Activated T-cell treated with anti-CD3 and anti-CD28 coated beads, Interleukin-2, amount 50 U/mL, for 48 hours (primary cell): ENCODE measurements at regions not wholly inside any gene's neighbourhood (a gene's known extent, or its start where the extent isn't known, plus 50 kb on each side); places are given as distances from the start of the nearest gene placed in this dataset.

Experiments
- DNase-seq, 2 experiments: peaks; one replicate each; pipeline ENCODE4 v3.0.0-alpha.2; 2020

- DNase-seq, result peak in 1 of 2 experiments; percentile 33
Observed at GRCh38 chr6:159099276-159099675, 54.5 kb upstream of the TAGAP start.

DNA sequence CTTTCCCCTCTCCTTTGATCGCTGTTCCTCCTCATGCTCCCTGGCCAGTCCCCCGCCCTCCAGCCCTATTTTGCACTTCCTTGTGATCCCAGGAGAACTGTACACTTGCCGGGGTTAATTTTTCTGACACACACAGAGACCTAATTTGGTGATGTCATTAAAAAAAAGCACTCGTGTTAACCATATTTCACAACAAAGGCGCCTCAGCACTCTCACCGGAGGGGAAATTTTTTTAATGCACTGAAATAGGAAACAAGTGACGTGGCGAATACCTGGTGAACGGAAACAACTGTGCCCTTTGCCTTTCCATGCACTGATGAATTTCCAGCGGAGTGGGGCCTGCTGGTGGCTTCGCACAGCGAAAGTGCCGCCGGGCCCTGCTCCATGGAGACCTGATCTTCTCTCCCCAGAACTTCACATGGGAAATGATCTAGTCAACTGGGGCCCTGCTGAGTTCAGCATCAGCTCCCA is 53.9 kb upstream of the TAGAP start:
- peak; percentile 72 to 73 for DNase-seq

GRCh38 chr6:159097256-159097655 is 52.5 kb upstream of the TAGAP start:
- DNase-seq, result peak; percentile 79 to 80

GRCh38 chr6:159095616-159096015 is 50.8 kb upstream of the TAGAP start:
- DNase-seq, result peak; percentile 24 to 25

- DNase-seq, result peak; percentile 67 to 68
Observed at GRCh38 chr6:159094444-159095252, 49.9 kb upstream of the TAGAP start.
